ENCODE measurements at regions not wholly inside any gene's neighbourhood (a gene's known extent, or its start where the extent isn't known, plus 50 kb on each side); places are given as distances from the start of the nearest gene placed in this dataset.

GRCh38 chr4:187366530-187366929, 629.0 kb upstream of the ZFP42 start:
- TF ChIP-seq POLR2AphosphoS5 (IDR thresholded peaks at IDR 0.05) (no peak), CTCF (IDR thresholded peaks at IDR 0.05) (no peak), POLR2A (IDR thresholded peaks at IDR 0.05) (no peak)

All from gastroesophageal sphincter (tissue), 3 donors.